K562 (cell line): ENCODE measurements at regions not wholly inside any gene's neighbourhood (a gene's known extent, or its start where the extent isn't known, plus 50 kb on each side); places are given as distances from the start of the nearest gene placed in this dataset.

Experiments used
- ATAC-seq: fragments of 200-7000 bp; cut with Tn5 transposase; 3 replicates; pipeline ENCODE4 v1.9.1; 2020; ENCODE audit warnings: moderate library complexity
- BruUV-seq: library from RNA; stranded (reverse); fragments of 400-500 nt; replicated peaks from 2 replicates; lab custom pipeline; 2021; lab: Mats Ljungman, UMichigan
- CTCF ChIA-PET: fragments of 300-600 bp; formaldehyde crosslinking; extraction: SDS; loops from one replicate; lab custom pipeline; 2021; ENCODE audit warnings: low intra/inter-chr PET ratio; lab: Yijun Ruan, JAX
- POLR2A ChIA-PET: fragments of 300-600, 350-650 bp; sonication (Branson Sonifier 250); formaldehyde crosslinking; extraction: SDS; loops from one replicate; lab custom pipeline; 2021; ENCODE audit warnings: antibody characterized with exemption, inconsistent platforms; lab: Yijun Ruan, JAX
- DNase-seq, 4 experiments: peaks; one replicate each; pipeline versions ENCODE4 v3.0.0 to v3.0.0-alpha.2; 2011 to 2018; ENCODE audit warnings: low spot score in 3 of 4, mixed read lengths in 3 of 4; ENCODE audit errors: extremely low read depth in 1 of 4
- FAIRE-seq: peaks from 2 replicates; lab custom pipeline; 2011; peaks lifted over from hg19 to GRCh38; lab: Jason Lieb, UNC
- H2AFZ ChIP-seq: 2 replicates; pipeline ENCODE4 v1.6.0; 2011; ENCODE audit warnings: low read depth, low read length, control low read depth, inconsistent platforms
- H3K27ac ChIP-seq: fragments of 200-600 bp; 3 replicates; pipeline ENCODE4 v1.8.0; 2011; ENCODE audit warnings: low read depth, mild to moderate bottlenecking, control low read depth, inconsistent platforms, low read length, moderate library complexity, mixed read lengths; ENCODE audit errors: extremely low read depth
- H3K27me3 ChIP-seq, 2 experiments: fragments of 300-600 bp in 1 of 2; 2 replicates in 1 of 2; 3 replicates in 1 of 2; pipeline versions ENCODE4 v1.6.0 to v1.8.0; 2011; ENCODE audit warnings: inconsistent platforms in 2 of 2, low read length in 2 of 2, mild to moderate bottlenecking in 1 of 2, mixed read lengths in 1 of 2, moderate library complexity in 1 of 2; ENCODE audit not compliant: control insufficient read depth in 2 of 2, insufficient read depth in 2 of 2
- H3K36me3 ChIP-seq: fragments of 300-600 bp; 3 replicates; pipeline ENCODE4 v1.8.0; 2011; ENCODE audit warnings: mild to moderate bottlenecking, low read length, inconsistent platforms; ENCODE audit not compliant: control insufficient read depth, insufficient read depth
- H3K4me1 ChIP-seq, 2 experiments: fragments of 200-600 bp in 1 of 2; replicated peaks in 1 of 2; 2 replicates in 1 of 2; 3 replicates in 1 of 2; pipeline versions ENCODE4 v1.5.1 to v1.8.0; 2011; ENCODE audit warnings: inconsistent platforms in 2 of 2, low read length in 2 of 2, mild to moderate bottlenecking in 1 of 2, mixed read lengths in 1 of 2, moderate library complexity in 1 of 2; ENCODE audit not compliant: control insufficient read depth in 2 of 2, insufficient read depth in 2 of 2
- H3K4me2 ChIP-seq: 2 replicates; pipeline ENCODE4 v1.6.1; 2011; ENCODE audit warnings: low read length, control low read depth, inconsistent platforms, mixed read lengths; ENCODE audit not compliant: insufficient read depth
- H3K4me3 ChIP-seq: fragments of 200-600 bp; sonication (generic), shearing (Covaris generic); 2 replicates; pipeline ENCODE4 v1.5.1; 2016; ENCODE audit warnings: control low read depth, inconsistent platforms
- H3K79me2 ChIP-seq: fragments of 200-600 bp; 3 replicates; pipeline ENCODE4 v1.8.0; 2011; ENCODE audit warnings: low read length, inconsistent platforms; ENCODE audit not compliant: control insufficient read depth, insufficient read depth
- H3K9ac ChIP-seq, 2 experiments: 2 replicates each; pipeline versions ENCODE4 v1.6.0 to v1.6.1; 2011; ENCODE audit warnings: low read depth in 2 of 2, low read length in 2 of 2, control low read depth in 1 of 2, inconsistent platforms in 1 of 2, mild to moderate bottlenecking in 1 of 2, mixed read lengths in 1 of 2; ENCODE audit not compliant: insufficient read depth in 1 of 2
- H3K9me1 ChIP-seq: one replicate; pipeline ENCODE4 v1.6.0; 2011; ENCODE audit warnings: inconsistent platforms, mild to moderate bottlenecking, low read length, moderate library complexity; ENCODE audit not compliant: control insufficient read depth, insufficient read depth
- H3K9me3 ChIP-seq: replicated peaks from 2 replicates; pipeline ENCODE4 v1.5.1; 2011; ENCODE audit warnings: low read depth, low read length, inconsistent platforms; ENCODE audit not compliant: control insufficient read depth, insufficient read depth
- H4K20me1 ChIP-seq: replicated peaks from 2 replicates; pipeline ENCODE4 v1.6.1; 2011; ENCODE audit warnings: low read length, inconsistent platforms, mixed read lengths; ENCODE audit not compliant: control insufficient read depth, insufficient read depth
- BRF1 ChIP-seq: IDR thresholded peaks from 3 replicates; pipeline ENCODE4 v1.6.1; 2011; ENCODE audit warnings: borderline replicate concordance, mild to moderate bottlenecking; ENCODE audit not compliant: insufficient read length; ENCODE audit errors: extremely low read depth
- CREB1 ChIP-seq, 2 experiments: sonication (generic) in 1 of 2; formaldehyde crosslinking in 1 of 2; IDR thresholded peaks; 2 replicates each; pipeline versions ENCODE4 v1.6.1 to v1.8.0; 2012 to 2022; ENCODE audit warnings: inconsistent platforms in 1 of 2, mild to moderate bottlenecking in 1 of 2, missing genetic modification reagents in 1 of 2, moderate library complexity in 1 of 2
- MIER1 ChIP-seq: fragments of 450-650 bp; IDR thresholded peaks from 2 replicates; pipeline ENCODE4 v1.6.1; 2016; ENCODE audit warnings: antibody characterized with exemption, mild to moderate bottlenecking, low read depth
- MLX ChIP-seq, 2 experiments: fragments of 450-650 bp in 1 of 2; sonication (generic) in 1 of 2; formaldehyde crosslinking; conservative IDR thresholded peaks; 2 replicates each; pipeline versions ENCODE4 v1.4.0 to v1.8.1; 2020 to 2022; ENCODE audit warnings: mild to moderate bottlenecking in 1 of 2, missing genetic modification reagents in 1 of 2
- POLR2B ChIP-seq: fragments of 450-650 bp; IDR thresholded peaks from 2 replicates; pipeline ENCODE4 v1.6.1; 2018; ENCODE audit warnings: low read depth; ENCODE audit not compliant: partially characterized antibody
- SMAD3 ChIP-seq: fragments of 450-650 bp; formaldehyde crosslinking; conservative IDR thresholded peaks from 2 replicates; pipeline ENCODE4 v1.4.0; 2020; ENCODE audit warnings: mild to moderate bottlenecking
- TCF3 ChIP-seq: sonication (generic); formaldehyde crosslinking; IDR thresholded peaks from 2 replicates; pipeline ENCODE4 v1.4.0; 2020; ENCODE audit warnings: mild to moderate bottlenecking, missing genetic modification reagents
- TRIM24 ChIP-seq, 2 experiments: fragments of 450-650 bp; IDR thresholded peaks; 2 replicates each; pipeline ENCODE4 v1.6.1; 2016
- ZNF280B ChIP-seq: fragments of 250-450 bp; sonication (Bioruptor Pico); IDR thresholded peaks from 2 replicates; pipeline ENCODE4 v1.5.1; 2021; ENCODE audit warnings: mild to moderate bottlenecking
- ZNF282 ChIP-seq: sonication (generic); formaldehyde crosslinking; IDR thresholded peaks from 2 replicates; pipeline ENCODE4 v1.8.1; 2023; ENCODE audit warnings: missing genetic modification reagents
- WGBS: fragments of 100-300 bp; shearing (Covaris generic); methylation state at CpG from one replicate; pipeline ENCODE4 v1.1.6; 2016; ENCODE audit warnings: low coverage, mixed read lengths; ENCODE audit not compliant: insufficient coverage; ENCODE audit errors: missing lambda C conversion rate; 5-methylcytosine and 5-hydroxymethylcytosine counted together
- in situ Hi-C: fragments of 300-500 bp; cut with MboI; formaldehyde crosslinking; loops from 4 replicates; pipeline ENCODE4 v1.15.0; 2018; ENCODE audit warnings: inconsistent platforms, mixed read lengths
- intact Hi-C: fragments of 100-400 bp; cut with micrococcal nuclease; formaldehyde crosslinking; loops from 2 replicates; pipeline ENCODE4 v1.14.2; 2022

GRCh38 chr6:93827728-93828127 lies 408.4 kb upstream of the EPHA7 start:
- H3K4me2 ChIP-seq = no peak overlapping the region
- H3K36me3 ChIP-seq = no peaks in the 10 kb centered on the region
- BruUV-seq = no TSS peak
- intact Hi-C loops (no loop called here), in situ Hi-C loops (no loop called here)
- TF ChIP-seq SMAD3 (CRISPR knock-in tag) = no peak
- TF ChIP-seq BRF1 = no peak
- TF ChIP-seq MLX (CRISPR knock-in tag; conservative IDR thresholded peaks at IDR 0.05) = no peak
- TF ChIP-seq TRIM24 (IDR thresholded peaks at IDR 0.05) = no peak
- no peak for TF ChIP-seq ZNF280B
- TF ChIP-seq CREB1 (IDR thresholded peaks at IDR 0.05) = no peak
- no peak for TF ChIP-seq CREB1 (CRISPR knock-in tag; IDR thresholded peaks at IDR 0.05)
- no peak for TF ChIP-seq TCF3 (CRISPR knock-in tag)
- no peak for TF ChIP-seq ZNF282 (CRISPR knock-in tag)
- TF ChIP-seq MIER1 = no peak
- TF ChIP-seq POLR2B = no peak
- H2AFZ ChIP-seq = no peak overlapping the region
- CTCF ChIA-PET = no interaction called here
- ATAC-seq = no peak
- H3K4me1 ChIP-seq = no peaks in the 10 kb centered on the region
- H4K20me1 ChIP-seq = no peaks in the 10 kb centered on the region
- H3K9ac ChIP-seq = no peak overlapping the region
- no peak for DNase-seq
- H3K9me1 ChIP-seq = no peaks in the 10 kb centered on the region
- no peaks in the 10 kb centered on the region for H3K27me3 ChIP-seq
- H3K4me3 ChIP-seq = no peak overlapping the region
- H3K79me2 ChIP-seq = no peaks in the 10 kb centered on the region
- 0% methylated on average over 1 of the region's 1 CpG for WGBS
- POLR2A ChIA-PET = no interaction called here
- H3K9me3 ChIP-seq = no peaks in the 10 kb centered on the region
- no peak overlapping the region for H3K27ac ChIP-seq
- FAIRE-seq = no peak
